CD1c-positive myeloid dendritic cell (primary cell): ENCODE measurements at regions not wholly inside any gene's neighbourhood (a gene's known extent, or its start where the extent isn't known, plus 50 kb on each side); places are given as distances from the start of the nearest gene placed in this dataset.
"Not testable (repeated sequence)": the region's sequence is repeated elsewhere in the genome, so short reads cannot be mapped to it uniquely, and the experiment has no call there.

Experiments used
- DNase-seq: peaks from one replicate; pipeline ENCODE4 v3.0.0-alpha.2; 2016; ENCODE audit errors: extremely low spot score

DNA sequence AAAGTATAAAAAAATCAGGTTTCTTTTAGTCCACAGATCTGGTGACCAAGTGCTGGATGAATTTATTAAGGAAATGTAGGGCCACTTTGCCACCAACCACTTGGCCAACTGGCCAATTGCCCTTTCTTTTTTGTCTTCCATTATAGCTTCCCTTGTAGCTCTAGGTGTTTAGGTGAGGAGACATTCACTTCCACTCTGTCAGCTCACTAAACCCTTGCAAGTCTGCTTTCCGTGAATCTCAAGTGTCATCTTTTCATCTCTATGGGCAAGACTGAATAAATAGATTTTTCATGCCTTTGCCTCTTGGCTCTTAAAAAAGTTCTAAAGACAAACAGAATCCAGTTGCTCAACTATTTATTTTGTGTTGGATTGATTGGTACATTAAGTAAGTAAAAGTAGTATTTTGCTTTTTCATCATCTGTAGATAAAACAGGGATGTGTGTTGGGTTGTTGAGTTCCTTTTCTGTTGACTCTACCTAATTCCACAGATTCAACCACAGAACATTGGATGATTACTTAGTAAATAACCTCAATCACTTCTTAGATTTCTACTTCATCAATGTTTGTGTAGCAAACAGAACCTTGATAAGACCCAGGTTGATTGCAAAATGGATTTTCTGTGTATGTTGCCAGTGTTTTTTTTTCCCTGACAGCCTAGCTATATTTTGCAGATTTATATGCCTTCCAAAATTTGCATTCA is 68.1 kb upstream of the GRXCR1 start:
- DNase-seq = no peak

DNA sequence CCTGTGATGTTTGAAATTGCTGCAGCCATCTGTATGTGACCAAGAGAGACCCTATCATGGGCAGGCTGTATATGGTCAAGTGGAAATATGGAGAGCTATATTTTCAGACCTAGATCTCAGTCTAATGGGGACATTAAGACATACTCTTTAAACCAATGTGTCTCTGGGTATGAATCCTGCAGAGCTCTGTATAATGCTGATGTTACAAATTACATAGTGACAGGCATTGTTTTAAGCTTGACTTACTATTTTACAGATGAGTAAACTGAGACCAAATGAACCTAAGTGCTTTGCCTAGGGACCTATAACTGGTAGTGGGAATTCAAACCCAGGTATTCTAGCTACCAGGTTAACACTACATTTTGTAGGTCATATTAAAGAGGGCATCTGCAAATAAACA is 71.3 kb upstream of the GRXCR1 start:
- DNase-seq = no peak

DNA sequence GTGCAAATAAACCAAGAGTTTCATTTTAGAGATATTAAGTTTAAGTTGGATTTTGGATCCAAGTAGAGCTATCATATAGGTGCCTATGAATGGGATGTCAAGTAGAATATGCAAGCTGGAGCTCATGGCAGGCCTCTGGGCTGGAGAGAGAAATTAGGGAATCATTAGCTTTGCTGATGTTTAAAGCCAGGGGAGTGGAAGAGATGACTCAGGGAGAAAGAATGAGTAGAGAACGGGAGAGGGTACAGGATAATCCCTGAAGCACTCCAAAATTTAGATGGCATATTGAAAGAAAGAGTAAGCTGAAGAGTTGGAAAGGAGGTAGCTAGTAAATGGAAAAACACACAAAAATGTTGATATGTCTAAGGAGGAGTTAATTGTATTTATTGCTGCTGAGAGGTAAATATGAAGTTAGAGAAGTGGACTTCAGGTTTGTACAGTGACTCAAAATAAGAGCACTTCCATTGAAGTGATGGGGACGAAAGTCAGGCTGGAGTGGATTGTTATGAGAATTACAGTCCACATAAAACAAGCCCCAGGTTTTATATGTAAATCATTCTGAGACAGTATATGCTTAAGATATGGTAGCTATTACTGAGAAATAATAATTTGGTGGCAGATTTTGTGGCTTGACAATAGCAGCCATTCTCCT is 72.5 kb upstream of the GRXCR1 start:
- DNase-seq = no peak

DNA sequence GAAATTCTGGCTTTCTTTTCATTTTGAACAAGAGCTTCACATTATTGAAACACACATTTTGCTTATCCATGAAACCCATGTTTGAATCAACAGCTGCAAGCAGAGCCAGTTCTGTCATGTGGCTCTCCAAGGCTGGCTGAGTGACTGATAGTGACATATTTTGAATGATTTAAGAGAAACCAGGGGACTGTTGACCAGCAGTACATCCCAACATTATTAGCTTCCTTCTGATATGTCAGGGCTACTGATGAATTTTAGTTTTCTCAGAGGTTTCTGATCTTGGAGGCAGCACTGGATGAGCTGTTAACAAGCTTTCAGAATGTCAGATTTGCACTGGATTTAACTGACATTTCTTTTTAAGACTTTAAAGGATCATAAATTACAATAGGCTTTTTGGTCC is 74.6 kb upstream of the GRXCR1 start:
- no peak for DNase-seq

DNA sequence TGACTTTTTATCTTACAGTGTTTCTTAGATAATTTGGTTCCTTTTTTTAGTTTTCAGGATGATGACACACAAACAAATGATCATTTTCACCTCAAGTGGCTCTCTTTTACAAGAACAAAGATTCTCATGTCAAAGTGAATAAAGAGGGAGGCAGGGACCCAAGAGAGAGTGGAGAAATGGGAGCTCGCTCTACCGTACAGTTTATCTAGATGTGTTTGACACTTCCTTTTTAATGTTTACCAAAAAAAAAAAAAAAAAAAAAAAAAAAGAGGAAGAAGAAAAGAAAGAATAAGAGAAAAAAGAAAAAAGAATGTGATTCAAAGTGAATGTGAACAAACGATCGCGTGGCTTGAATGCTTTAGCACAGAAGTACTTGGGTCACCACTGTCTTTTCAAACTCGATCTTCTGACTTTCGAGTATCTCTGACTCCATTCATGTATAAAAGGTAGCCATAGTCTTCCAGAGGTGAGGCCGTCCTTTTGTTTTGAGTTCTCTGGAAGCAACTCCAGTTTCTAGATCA is 75.6 kb upstream of the GRXCR1 start:
- no peak for DNase-seq

DNA sequence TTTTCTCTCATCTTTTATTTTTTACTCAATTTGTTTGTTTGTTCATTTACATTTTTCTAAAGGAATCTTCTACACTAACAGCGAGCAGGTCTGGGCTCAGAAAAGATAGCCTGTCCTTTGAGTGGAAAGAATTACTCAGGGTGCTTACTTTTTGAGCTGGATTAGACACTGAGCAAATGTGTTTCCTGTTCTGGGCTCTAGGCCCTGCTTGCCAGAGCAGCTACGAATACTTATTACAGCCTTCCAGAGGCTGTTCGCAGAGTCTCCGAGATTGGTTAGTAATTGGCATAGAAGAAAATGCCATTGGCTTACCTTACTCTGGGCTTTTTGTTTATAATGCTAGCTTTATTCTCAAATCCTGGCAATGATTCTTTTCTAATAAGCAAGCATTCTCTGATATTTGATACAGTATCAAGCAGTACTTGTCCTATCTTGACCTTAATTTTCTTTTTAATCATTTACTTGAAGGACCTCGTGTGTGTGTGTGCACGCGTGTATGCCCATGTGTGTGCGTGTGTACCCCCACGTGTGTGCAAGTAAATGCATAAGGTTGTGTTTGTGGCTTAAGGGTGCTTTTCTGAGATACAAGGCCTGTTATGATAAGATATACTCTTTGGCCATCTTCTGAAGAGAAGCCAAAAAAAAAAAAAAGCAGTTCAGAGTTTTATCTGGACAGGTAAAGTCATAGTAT is 76.2 kb upstream of the GRXCR1 start:
- no peak for DNase-seq

DNA sequence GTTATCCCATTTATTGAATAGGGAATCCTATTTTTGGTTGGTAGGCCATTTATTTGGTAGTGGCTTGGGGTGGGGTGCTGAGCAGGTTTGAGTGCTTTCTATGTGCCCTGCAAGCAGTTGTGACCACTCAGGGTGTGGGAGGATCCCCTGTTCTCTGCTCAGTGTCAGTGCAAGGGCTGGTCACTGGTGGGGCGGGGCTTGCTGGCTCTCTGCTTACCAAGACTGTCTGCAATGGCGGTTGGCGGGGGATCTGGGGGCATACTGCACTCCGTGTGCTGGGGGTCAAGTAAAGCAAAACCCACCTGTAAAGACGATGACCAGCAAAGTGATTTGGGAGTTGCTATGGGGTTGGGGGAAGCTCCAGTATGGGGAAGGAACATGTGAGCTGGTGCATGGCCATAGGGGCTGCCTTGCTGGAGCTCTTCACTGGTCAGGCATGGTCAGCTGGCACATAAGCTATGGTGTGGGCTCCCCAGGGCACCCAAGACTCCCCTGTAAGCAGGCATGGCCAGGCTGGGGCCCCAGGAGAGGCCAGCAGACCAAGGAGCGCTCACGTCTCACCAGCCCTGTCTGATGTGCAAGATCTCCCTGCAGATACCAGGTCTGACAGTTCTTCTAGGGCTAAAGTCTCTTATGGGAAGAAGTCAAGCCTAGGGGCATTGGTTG is 83.0 kb upstream of the GRXCR1 start:
- DNase-seq = no peak

DNA sequence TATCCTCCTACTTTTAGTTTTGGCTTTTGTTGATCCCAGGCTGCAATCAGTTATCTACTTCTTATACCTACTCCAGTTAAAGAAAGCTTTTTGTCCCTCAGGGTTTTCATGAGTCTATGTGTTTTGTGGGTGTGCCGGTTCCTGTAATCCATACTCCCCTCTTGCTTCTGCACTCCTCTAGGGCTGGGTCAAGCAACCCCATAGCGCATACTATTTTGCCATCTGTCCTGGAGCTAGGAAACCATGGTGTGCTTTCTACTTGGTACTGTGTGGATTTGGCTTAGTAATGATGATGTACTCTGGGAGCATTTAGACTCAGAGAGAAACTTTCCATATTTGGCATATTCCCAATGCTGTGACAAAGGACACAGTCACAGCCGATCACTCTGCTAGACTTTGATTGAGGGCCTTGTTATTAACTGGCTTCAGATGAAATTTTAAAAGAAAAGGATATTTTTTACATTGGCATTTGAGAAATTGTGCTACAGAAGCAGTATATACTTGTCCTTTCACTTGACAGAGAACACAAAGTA is 86.1 kb upstream of the GRXCR1 start:
- DNase-seq = no peak

DNA sequence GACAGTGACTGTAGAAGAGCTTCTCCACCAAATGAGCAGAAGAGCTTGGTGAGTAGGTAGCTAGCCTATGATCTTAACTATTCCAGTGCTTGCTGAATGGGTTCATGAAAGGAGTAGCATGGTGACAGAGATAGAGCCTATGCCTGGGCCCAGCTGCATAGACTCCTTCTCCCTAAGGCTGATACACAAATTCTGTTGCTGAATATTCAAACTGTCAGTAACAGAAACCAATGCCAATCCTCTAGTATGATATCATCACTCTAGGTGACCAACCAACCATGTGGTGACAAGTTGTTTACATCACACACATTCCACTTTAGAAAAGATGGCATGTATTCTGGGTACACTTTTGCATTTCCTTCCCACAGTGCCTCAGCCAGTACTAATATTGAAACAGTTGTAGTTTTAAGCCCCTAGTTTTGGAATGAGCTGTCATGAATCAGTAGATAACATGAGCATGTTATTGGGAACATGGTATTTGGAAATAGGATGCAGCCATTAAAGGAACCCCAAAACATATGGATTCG is 103.4 kb upstream of the GRXCR1 start:
- DNase-seq = no peak

DNA sequence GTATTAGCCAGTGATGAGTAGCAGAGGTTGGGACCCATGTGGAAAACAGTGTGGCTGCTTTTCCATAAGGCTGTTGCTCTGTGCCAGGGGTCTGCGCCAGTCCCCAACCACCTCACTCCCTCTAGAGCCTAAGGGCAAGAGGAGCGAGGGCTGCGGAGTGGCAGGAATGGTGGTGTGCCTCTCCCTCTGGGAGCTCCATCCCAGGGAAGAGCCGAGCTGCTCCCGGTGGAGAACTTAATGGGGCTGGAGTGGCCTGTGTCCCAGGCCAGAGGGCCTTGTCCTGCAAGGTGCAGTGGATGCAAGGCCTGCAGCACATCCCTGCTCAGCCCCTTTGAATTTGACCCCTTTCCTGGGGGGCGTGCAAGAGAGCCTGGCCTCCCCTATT is 105.4 kb upstream of the GRXCR1 start:
- no peak for DNase-seq

DNA sequence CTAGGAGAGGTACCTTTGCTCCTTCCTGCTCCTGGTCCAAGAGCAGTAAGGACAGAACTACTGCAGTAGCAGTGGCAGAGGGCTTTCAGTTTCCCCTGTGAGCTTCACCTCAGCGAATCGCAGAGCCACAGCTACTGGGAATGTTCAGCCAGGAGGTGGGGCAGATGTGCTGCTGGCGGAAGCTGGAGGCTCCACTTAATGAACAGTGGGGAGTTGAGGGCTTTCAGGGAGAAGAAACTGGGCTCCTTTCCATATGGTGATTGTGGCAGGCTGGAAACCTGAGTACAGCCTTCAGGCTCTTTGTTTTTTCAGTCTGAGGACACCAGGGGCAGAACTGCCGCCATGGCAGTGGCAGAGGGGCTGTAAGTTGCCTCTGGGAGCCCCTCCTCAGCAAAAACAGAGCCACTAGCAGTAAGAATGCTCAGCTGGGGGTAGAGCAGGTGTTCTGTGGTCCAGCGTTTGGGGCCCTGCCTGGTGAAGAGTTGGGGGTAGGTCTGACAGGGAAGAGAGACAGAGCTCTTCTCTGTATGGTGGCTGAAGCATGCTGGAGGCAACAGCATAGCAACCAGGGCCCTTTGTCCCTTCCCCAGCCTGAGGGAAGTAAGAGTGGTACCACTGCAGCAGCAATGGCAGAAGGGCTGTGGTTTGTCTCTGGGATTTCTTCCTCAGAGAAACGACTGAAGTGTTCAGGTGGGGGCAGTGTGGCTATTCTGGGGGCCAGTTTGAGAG is 106.0 kb upstream of the GRXCR1 start:
- no peak for DNase-seq

DNA sequence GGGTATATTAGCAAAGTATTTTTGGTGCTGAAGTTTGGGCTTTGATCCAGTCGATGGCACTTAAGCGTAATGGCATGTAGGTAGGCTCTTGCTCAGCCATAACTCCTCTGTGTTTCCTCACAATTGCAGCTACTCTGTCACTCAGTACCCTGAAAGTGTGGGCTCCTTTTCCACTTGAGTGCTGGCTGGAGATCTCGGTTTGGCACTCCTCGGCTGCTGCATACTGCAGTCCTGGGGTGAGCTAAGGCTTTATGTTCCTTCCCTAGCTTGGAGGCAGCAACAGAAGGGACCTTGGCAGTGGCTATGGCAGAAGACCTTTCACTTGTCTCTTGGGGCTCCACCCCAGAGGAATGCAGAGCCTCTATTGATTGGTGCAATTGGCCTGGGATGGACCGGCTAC is 106.7 kb upstream of the GRXCR1 start:
- no peak for DNase-seq

DNA sequence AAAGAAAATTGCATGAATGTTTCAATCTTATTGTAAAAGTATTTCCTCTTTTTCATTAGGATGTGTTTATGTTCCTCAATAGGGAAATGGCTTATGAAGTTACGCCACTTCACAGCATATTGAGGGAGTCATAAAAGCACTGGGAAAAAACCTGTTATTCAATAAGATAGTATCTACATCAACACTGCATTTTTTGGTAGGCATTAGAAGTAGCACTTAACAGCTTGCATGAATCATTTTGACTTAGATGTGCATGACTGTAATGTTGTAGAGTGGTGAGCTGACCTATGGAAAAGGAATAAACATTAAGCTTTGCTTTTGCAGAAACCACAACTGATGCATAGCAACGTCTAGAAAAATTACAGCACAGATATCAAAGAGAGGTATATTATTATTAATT is 111.2 kb upstream of the GRXCR1 start:
- DNase-seq = no peak

DNA sequence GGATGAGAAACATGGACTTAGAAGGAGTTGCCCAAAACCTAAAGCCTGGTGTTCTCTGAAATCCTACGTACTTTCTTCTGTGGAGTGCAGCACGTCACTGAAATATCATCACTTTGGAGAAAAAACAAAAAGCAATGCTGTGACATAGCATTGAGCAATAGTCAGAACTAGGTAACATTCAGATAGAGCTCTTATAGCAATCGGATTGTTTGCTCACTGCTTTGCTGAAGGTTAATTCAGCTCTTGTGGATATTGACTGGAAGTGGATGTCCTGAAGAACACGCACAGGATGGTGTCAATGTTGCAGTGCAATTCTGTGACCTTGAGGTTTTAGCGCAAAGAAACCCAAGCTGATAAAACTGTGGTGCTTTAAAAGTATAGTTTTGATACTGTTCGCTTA is 114.2 kb upstream of the GRXCR1 start:
- no peak for DNase-seq

DNA sequence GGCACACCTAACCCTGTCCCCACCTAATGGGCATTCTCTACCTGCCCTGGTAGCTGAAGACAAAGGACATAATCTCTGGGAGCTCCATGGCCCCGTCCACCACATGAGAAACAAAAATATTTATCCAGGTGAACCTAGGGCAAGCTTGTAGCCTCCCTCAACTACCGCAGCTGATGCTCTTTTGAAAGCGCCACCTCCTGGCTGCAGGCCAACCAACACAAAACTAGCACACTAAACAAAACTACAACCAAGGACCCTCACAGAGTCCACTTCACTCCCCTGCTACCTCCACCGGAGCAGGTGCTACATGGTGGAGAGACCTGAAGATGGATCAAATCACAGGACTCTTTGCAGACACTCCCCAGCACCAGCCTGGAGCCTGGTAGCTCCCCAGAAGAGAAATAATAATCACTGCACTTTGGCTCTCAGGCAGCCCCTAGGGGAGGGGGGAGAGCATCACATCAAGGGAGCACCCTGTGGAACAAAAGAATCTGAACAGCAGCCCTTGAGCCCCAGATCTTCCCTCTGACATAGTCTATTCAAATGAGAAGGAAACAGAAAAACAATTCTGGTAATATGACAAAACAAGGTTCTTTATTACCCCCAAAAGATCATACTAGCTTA is 111.3 kb upstream of the ATP8A1 start:
- no peak for DNase-seq

DNA sequence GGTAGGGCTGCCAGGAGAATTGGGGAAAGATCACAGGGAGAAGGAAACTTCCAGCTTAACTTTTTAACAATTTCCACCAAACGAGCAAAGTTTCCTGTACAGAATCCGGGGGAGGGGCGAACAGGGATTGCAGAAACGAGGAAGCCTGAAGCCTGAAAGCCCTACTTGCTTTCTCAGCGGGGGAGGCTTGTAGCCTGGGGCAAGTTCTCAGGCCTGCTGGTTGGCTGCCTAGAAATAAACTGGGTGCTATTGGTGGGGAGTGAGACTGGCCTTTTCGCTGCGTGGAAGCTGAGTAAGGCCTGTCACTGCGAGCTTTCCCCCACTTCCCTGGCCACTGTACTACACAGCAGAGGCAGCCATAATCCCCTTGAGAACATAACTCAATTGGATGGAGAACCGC is 110.8 kb upstream of the ATP8A1 start:
- DNase-seq = no peak

DNA sequence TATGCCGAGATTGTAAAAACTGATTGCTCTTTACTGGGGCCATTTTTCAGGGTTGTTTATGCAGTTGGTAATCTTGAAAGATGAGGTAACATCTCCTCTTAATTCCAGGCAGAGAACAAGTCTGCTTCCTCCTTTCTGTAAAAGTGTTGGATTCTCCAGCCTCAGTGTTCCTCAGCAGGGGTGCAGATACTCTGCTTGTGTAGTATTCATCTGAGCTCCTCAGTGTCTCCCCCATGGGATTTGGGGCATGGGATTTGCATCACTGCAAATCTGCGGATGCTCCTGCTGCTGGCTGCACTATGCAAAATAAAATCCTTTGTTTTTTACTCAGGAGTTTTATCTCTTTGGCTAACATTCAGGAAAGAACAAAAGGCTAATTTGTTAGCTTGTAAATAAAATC is 104.9 kb upstream of the ATP8A1 start:
- DNase-seq = no peak

DNA sequence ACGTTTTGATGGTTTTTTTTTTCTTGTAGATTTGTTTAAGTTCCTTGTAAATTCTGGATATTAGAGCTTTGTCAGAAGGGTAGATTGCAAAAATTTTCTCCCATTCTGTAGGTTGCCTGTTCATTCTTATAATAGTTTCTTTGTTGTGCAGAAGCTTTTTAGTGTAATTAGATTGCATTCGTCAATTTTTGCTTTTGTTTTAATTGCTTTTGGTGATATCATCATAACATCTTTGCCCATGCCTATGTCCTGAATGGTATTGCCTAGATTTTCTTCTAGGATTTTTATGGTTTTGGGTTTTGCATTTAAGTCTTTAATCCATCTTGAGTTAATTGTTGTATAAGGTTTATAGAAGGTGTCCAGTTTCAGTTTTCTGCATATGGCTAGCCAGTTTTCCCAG is 98.1 kb upstream of the ATP8A1 start:
- DNase-seq = not testable (repeated sequence)

DNA sequence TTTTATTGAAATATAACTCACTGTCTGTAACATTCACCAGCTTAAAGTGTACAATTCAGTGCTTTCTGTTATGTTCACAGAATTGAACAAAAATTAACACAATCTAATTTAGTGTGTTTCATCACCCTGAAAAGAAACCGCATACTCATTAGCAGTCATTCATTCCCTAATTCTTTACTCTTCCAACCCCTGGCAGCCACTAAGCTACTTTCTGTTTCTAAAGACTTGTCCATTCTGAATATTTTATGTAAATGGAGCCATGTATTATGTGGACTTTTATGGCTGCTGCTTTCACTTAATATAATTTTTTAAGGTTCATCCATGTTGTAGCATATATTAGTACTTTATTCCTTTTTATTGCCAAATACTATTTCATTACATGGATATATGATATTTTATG is 94.7 kb upstream of the ATP8A1 start:
- no peak for DNase-seq

DNA sequence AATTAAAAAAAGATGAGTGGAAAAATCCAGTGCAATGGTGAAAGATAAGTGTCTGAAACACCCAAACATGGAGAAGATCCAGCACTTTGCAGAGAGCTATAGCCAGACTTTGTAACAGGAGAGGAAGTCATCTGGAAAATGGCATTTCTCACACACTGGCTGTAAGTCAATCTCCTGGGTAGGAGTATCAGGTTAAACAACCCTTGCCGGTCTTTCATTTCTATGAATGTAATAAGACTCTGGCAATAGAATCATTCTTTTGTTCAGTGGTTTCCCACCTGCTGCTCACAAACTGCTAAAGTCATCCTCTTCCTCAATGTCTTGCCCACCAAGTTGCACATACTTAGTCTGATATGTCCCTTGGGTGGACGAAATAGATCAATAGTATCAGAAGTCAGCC is 94.0 kb upstream of the ATP8A1 start:
- no peak for DNase-seq

DNA sequence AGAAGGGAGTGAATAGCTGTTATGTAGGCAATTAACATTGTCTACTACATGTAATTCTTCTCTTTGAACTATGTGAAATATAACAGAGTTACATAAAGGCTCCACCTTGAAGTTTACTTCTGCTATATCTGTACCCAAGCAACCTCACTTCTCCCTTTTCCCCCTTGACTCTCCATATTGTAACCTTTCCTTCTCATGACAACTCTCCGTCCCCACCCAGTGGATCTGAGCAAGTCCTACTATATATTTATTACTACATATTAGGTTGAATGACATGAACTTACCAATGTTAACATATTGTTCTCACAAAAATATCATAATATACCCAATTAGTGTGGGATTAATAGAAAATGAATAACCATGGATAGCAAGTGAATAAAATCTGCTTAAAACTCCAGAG is 93.2 kb upstream of the ATP8A1 start:
- DNase-seq = peak; percentile 26
